ENCODE measurements at regions not wholly inside any gene's neighbourhood (a gene's known extent, or its start where the extent isn't known, plus 50 kb on each side); places are given as distances from the start of the nearest gene placed in this dataset.

DNA sequence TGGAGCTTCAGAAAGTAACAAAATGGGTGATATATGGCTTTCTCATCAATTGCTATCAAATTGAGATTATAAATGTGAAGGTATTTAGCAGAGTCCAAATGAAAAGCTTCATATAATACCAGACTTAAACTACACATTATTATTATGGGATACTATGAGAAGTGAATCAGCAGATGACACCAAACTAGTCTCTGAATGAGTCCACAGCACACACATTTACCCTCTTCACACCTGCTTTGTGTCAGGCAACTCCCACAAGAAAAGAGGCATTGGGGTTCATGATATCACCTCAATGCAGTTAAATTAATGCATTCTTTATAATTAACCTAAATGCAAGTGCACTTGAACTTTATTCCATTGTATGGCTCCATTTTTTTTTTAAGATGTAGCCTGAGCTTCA, 330.5 kb downstream of the BCL11B start:
- H2AFZ ChIP-seq (ENCODE audit: low read depth, low read length): no peak overlapping the region
- TF ChIP-seq, protein P1, sequence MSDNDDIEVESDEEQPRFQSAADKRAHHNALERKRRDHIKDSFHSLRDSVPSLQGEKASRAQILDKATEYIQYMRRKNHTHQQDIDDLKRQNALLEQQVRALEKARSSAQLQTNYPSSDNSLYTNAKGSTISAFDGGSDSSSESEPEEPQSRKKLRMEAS (IDR thresholded peaks at IDR 0.05; ENCODE audit: insufficient read depth, insufficient read length): no peak
- TF ChIP-seq POLR2AphosphoS5 (IDR thresholded peaks at IDR 0.05; ENCODE audit: insufficient read depth, low read depth, low read length) (no peak), FOS (IDR thresholded peaks at IDR 0.05; ENCODE audit: borderline replicate concordance, insufficient read depth, low read length) (no peak), POLR2A (IDR thresholded peaks at IDR 0.05; ENCODE audit: low read depth, low read length) (no peak), EZH2 (IDR thresholded peaks at IDR 0.05; ENCODE audit: borderline replicate concordance, low read depth, low read length, severe bottlenecking) (no peak), JUN (IDR thresholded peaks at IDR 0.05; ENCODE audit: borderline replicate concordance, insufficient read depth, insufficient read length, low read depth) (no peak), GATA2 (IDR thresholded peaks at IDR 0.05; ENCODE audit: insufficient read depth, insufficient read length, low read depth, low read length) (no peak), MYC (IDR thresholded peaks at IDR 0.05; ENCODE audit: low read depth, low read length) (no peak)
- TF ChIP-seq, protein P2, sequence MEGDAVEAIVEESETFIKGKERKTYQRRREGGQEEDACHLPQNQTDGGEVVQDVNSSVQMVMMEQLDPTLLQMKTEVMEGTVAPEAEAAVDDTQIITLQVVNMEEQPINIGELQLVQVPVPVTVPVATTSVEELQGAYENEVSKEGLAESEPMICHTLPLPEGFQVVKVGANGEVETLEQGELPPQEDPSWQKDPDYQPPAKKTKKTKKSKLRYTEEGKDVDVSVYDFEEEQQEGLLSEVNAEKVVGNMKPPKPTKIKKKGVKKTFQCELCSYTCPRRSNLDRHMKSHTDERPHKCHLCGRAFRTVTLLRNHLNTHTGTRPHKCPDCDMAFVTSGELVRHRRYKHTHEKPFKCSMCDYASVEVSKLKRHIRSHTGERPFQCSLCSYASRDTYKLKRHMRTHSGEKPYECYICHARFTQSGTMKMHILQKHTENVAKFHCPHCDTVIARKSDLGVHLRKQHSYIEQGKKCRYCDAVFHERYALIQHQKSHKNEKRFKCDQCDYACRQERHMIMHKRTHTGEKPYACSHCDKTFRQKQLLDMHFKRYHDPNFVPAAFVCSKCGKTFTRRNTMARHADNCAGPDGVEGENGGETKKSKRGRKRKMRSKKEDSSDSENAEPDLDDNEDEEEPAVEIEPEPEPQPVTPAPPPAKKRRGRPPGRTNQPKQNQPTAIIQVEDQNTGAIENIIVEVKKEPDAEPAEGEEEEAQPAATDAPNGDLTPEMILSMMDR (IDR thresholded peaks at IDR 0.05; ENCODE audit: extremely low read depth in 1 of 2, insufficient read depth in 1 of 2, low read depth in 1 of 2, low read length in 2 of 2): no peak
- no peaks in the 10 kb centered on the region for H3K36me3 ChIP-seq (ENCODE audit: control insufficient read depth in 2 of 2, extremely low read depth in 1 of 2, insufficient read depth in 2 of 2, low read length in 2 of 2)
- H3K9me1 ChIP-seq (replicated peaks; ENCODE audit: control insufficient read depth, extremely low read depth, insufficient read depth, low read length): no peaks in the 10 kb centered on the region
- dilution Hi-C loops (cut with MboI; ENCODE audit: extremely low pct_ligation_motif_present, low sequenced_read_pairs) (no loop called here), intact Hi-C loops (cut with micrococcal nuclease) (no loop called here)
- H3K4me2 ChIP-seq (ENCODE audit: insufficient read depth, low read length): no peak overlapping the region
- H3K9ac ChIP-seq (replicated peaks; ENCODE audit: extremely low read depth, insufficient read depth, low read length): no peak overlapping the region
- H3K27ac ChIP-seq (ENCODE audit: insufficient read depth, low read depth, low read length): no peak overlapping the region
- peaks cover 7% of the 10 kb centered on the region for H3K9me3 ChIP-seq (replicated peaks; ENCODE audit: control insufficient read depth, insufficient read depth, low read length)
- DNase-seq (ENCODE audit: low read depth, low spot score) (no peak), FAIRE-seq (no peak)
- no TSS peak for BruUV-seq (replicated peaks)
- H4K20me1 ChIP-seq (replicated peaks; ENCODE audit: control insufficient read depth, extremely low read depth, insufficient read depth, low read length): no peaks in the 10 kb centered on the region
- H3K79me2 ChIP-seq (ENCODE audit: control insufficient read depth, insufficient read depth, low read length): no peaks in the 10 kb centered on the region
- H3K4me3 ChIP-seq (replicated peaks in 1 of 3; ENCODE audit: insufficient read depth in 1 of 3, low read depth in 1 of 3, low read length in 3 of 3): no peak overlapping the region
- ChIA-PET POLR2A (no interaction called here), CTCF (no interaction called here)
- H3K4me1 ChIP-seq (ENCODE audit: control insufficient read depth, extremely low read depth, insufficient read depth, low read length): no peaks in the 10 kb centered on the region
- H3K27me3 ChIP-seq (ENCODE audit: control insufficient read depth in 2 of 2, insufficient read depth in 2 of 2, low read length in 2 of 2): no peaks in the 10 kb centered on the region
